Central memory CD8-positive, alpha-beta T cell (primary cell): ENCODE measurements at regions not wholly inside any gene's neighbourhood (a gene's known extent, or its start where the extent isn't known, plus 50 kb on each side); places are given as distances from the start of the nearest gene placed in this dataset.

ENCODE experiments used
- ATAC-seq: fragments of 150-1000 bp; cut with Tn5 transposase; replicated peaks from 2 replicates; pipeline ENCODE4 v1.10.0; 2022; ENCODE audit warnings: mild to moderate bottlenecking, moderate FRiP score, moderate number of reproducible peaks; ENCODE audit not compliant: poor library complexity, severe bottlenecking; ENCODE audit errors: extremely low read depth
- DNase-seq, 2 donors: peaks; one replicate each; pipeline ENCODE4 v3.0.0; 2021; ENCODE audit warnings: low spot score in 2 of 2
- H3K27ac Mint-ChIP-seq: one replicate; pipeline ENCODE4 v1.8.0; 2022; ENCODE audit warnings: low read depth, mild to moderate bottlenecking, moderate library complexity, mixed read lengths
- H3K27me3 Mint-ChIP-seq: one replicate; pipeline ENCODE4 v1.8.0; 2022; ENCODE audit warnings: mixed read lengths
- H3K36me3 Mint-ChIP-seq: one replicate; pipeline ENCODE4 v1.8.0; 2022; ENCODE audit warnings: mild to moderate bottlenecking, moderate library complexity, mixed read lengths; ENCODE audit not compliant: insufficient read depth
- H3K4me1 Mint-ChIP-seq: one replicate; pipeline ENCODE4 v1.8.0; 2022; ENCODE audit warnings: mixed read lengths
- H3K4me3 Mint-ChIP-seq: one replicate; pipeline ENCODE4 v1.8.0; 2022; ENCODE audit warnings: mild to moderate bottlenecking, moderate library complexity, mixed read lengths
- H3K9me3 Mint-ChIP-seq: one replicate; pipeline ENCODE4 v1.8.0; 2022; ENCODE audit warnings: mixed read lengths

- no peak for DNase-seq
- no peaks in the 10 kb centered on the region for H3K4me1 Mint-ChIP-seq
- ATAC-seq, result no peak
- H3K27me3 Mint-ChIP-seq, result no peaks in the 10 kb centered on the region
- no peak overlapping the region for H3K27ac Mint-ChIP-seq
- no peaks in the 10 kb centered on the region for H3K36me3 Mint-ChIP-seq
- H3K4me3 Mint-ChIP-seq, result no peak overlapping the region
- no peaks in the 10 kb centered on the region for H3K9me3 Mint-ChIP-seq
Observed at GRCh38 chr6:163892824-163893561, 478.5 kb downstream of the QKI start.

GRCh38 chr6:163889904-163890514 is 475.5 kb downstream of the QKI start:
- ATAC-seq (no peak), DNase-seq (no peak)
- no peaks in the 10 kb centered on the region for H3K4me1 Mint-ChIP-seq
- peaks cover 2% of the 10 kb centered on the region for H3K27me3 Mint-ChIP-seq
- H3K9me3 Mint-ChIP-seq, result no peaks in the 10 kb centered on the region
- no peaks in the 10 kb centered on the region for H3K36me3 Mint-ChIP-seq
- no peak overlapping the region for H3K4me3 Mint-ChIP-seq
- H3K27ac Mint-ChIP-seq, result no peak overlapping the region

- Mint-ChIP-seq H3K27me3 (peaks cover 13% of the 10 kb centered on the region), H3K4me3 (no peak overlapping the region), H3K36me3 (no peaks in the 10 kb centered on the region), H3K9me3 (peaks cover 5% of the 10 kb centered on the region), H3K4me1 (no peaks in the 10 kb centered on the region), H3K27ac (no peak overlapping the region)
- no peak for ATAC-seq
- no peak for DNase-seq
Observed at GRCh38 chr6:163888030-163888819, 473.7 kb downstream of the QKI start.

GRCh38 chr6:163886428-163886827 is 471.9 kb downstream of the QKI start:
- Mint-ChIP-seq H3K36me3 (no peaks in the 10 kb centered on the region), H3K4me1 (no peaks in the 10 kb centered on the region), H3K9me3 (peaks cover 5% of the 10 kb centered on the region), H3K4me3 (no peak overlapping the region), H3K27me3 (peaks cover 28% of the 10 kb centered on the region), H3K27ac (no peak overlapping the region)
- no peak for DNase-seq
- ATAC-seq, result no peak

- peaks cover 5% of the 10 kb centered on the region for H3K9me3 Mint-ChIP-seq
- H3K4me3 Mint-ChIP-seq, result no peak overlapping the region
- ATAC-seq, result no peak
- DNase-seq, result no peak
- no peaks in the 10 kb centered on the region for H3K36me3 Mint-ChIP-seq
- H3K27me3 Mint-ChIP-seq, result peaks cover 42% of the 10 kb centered on the region
- H3K4me1 Mint-ChIP-seq, result no peaks in the 10 kb centered on the region
- H3K27ac Mint-ChIP-seq, result no peak overlapping the region
Observed at GRCh38 chr6:163883984-163884383, 469.5 kb downstream of the QKI start.

- ATAC-seq (no peak), DNase-seq (no peak)
- H3K4me1 Mint-ChIP-seq, result no peaks in the 10 kb centered on the region
- no peaks in the 10 kb centered on the region for H3K36me3 Mint-ChIP-seq
- H3K4me3 Mint-ChIP-seq, result no peak overlapping the region
- no peak overlapping the region for H3K27ac Mint-ChIP-seq
- peaks cover 64% of the 10 kb centered on the region for H3K27me3 Mint-ChIP-seq
- no peaks in the 10 kb centered on the region for H3K9me3 Mint-ChIP-seq
Observed at GRCh38 chr6:163878698-163879097, 464.2 kb downstream of the QKI start.

GRCh38 chr6:163877877-163878639 is 463.5 kb downstream of the QKI start:
- DNase-seq, result no peak
- ATAC-seq, result no peak
- H3K27ac Mint-ChIP-seq, result no peak overlapping the region
- no peaks in the 10 kb centered on the region for H3K4me1 Mint-ChIP-seq
- no peaks in the 10 kb centered on the region for H3K36me3 Mint-ChIP-seq
- no peak overlapping the region for H3K4me3 Mint-ChIP-seq
- H3K27me3 Mint-ChIP-seq, result peaks cover 64% of the 10 kb centered on the region
- no peaks in the 10 kb centered on the region for H3K9me3 Mint-ChIP-seq

- DNase-seq, result no peak
- Mint-ChIP-seq H3K36me3 (no peaks in the 10 kb centered on the region), H3K27me3 (peaks cover 48% of the 10 kb centered on the region), H3K4me3 (no peak overlapping the region), H3K27ac (no peak overlapping the region), H3K4me1 (no peaks in the 10 kb centered on the region), H3K9me3 (no peaks in the 10 kb centered on the region)
- no peak for ATAC-seq
Observed at GRCh38 chr6:163876391-163876790, 461.9 kb downstream of the QKI start.

GRCh38 chr6:163874784-163875183 is 460.3 kb downstream of the QKI start:
- H3K36me3 Mint-ChIP-seq, result no peaks in the 10 kb centered on the region
- ATAC-seq, result no peak
- no peaks in the 10 kb centered on the region for H3K9me3 Mint-ChIP-seq
- DNase-seq, result no peak
- no peak overlapping the region for H3K4me3 Mint-ChIP-seq
- peaks cover 43% of the 10 kb centered on the region for H3K27me3 Mint-ChIP-seq
- no peak overlapping the region for H3K27ac Mint-ChIP-seq
- no peaks in the 10 kb centered on the region for H3K4me1 Mint-ChIP-seq

- ATAC-seq (no peak), DNase-seq (no peak)
- Mint-ChIP-seq H3K4me1 (no peaks in the 10 kb centered on the region), H3K36me3 (no peaks in the 10 kb centered on the region), H3K4me3 (no peak overlapping the region), H3K27ac (no peak overlapping the region), H3K9me3 (no peaks in the 10 kb centered on the region), H3K27me3 (peaks cover 35% of the 10 kb centered on the region)
Observed at GRCh38 chr6:163872335-163872734, 457.8 kb downstream of the QKI start.

GRCh38 chr6:163871616-163872015 is 457.1 kb downstream of the QKI start:
- no peaks in the 10 kb centered on the region for H3K4me1 Mint-ChIP-seq
- H3K4me3 Mint-ChIP-seq, result no peak overlapping the region
- no peak for DNase-seq
- no peaks in the 10 kb centered on the region for H3K9me3 Mint-ChIP-seq
- no peak for ATAC-seq
- H3K36me3 Mint-ChIP-seq, result no peaks in the 10 kb centered on the region
- peaks cover 35% of the 10 kb centered on the region for H3K27me3 Mint-ChIP-seq
- H3K27ac Mint-ChIP-seq, result no peak overlapping the region

GRCh38 chr6:163867518-163868292 is 453.2 kb downstream of the QKI start:
- ATAC-seq, result no peak
- Mint-ChIP-seq H3K4me1 (no peaks in the 10 kb centered on the region), H3K27ac (no peak overlapping the region), H3K27me3 (peaks cover 30% of the 10 kb centered on the region), H3K36me3 (peaks cover 2% of the 10 kb centered on the region), H3K9me3 (no peaks in the 10 kb centered on the region), H3K4me3 (no peak overlapping the region)
- no peak for DNase-seq
